Transverse colon (tissue), 4 donors: ENCODE measurements at regions not wholly inside any gene's neighbourhood (a gene's known extent, or its start where the extent isn't known, plus 50 kb on each side); places are given as distances from the start of the nearest gene placed in this dataset.

ENCODE experiments used
- DNase-seq: peaks from one replicate; pipeline ENCODE4 v3.0.0-alpha.2; 2019
- H3K27ac ChIP-seq, 4 donors: fragments of 200-600 bp; sonication (generic); 2 replicates each; pipeline ENCODE4 v1.5.1; 2016 to 2018; ENCODE audit warnings: inconsistent platforms in 4 of 4
- H3K27me3 ChIP-seq: fragments of 200-600 bp; sonication (generic); 2 replicates; pipeline ENCODE4 v1.5.1; 2017; ENCODE audit warnings: inconsistent platforms
- H3K36me3 ChIP-seq, 4 donors: fragments of 200-600 bp; sonication (generic); 2 replicates each; pipeline ENCODE4 v1.5.1; 2017 to 2019; ENCODE audit warnings: inconsistent platforms in 4 of 4
- H3K4me1 ChIP-seq, 4 donors: fragments of 200-600 bp; sonication (generic); 2 replicates each; pipeline ENCODE4 v1.5.1; 2017 to 2020; ENCODE audit warnings: inconsistent platforms in 4 of 4
- H3K4me3 ChIP-seq, 4 donors: fragments of 200-600 bp; sonication (generic); 1 replicate in 1 of 4; 2 replicates in 3 of 4; pipeline versions ENCODE4 v1.5.1 to v1.6.1; 2017 to 2019; ENCODE audit warnings: inconsistent platforms in 4 of 4
- H3K9me3 ChIP-seq, 2 donors: fragments of 200-600 bp; sonication (generic); 2 replicates each; pipeline ENCODE4 v1.5.1; 2017 to 2019; ENCODE audit warnings: inconsistent platforms in 2 of 2
- EP300 ChIP-seq: sonication (generic); formaldehyde crosslinking; IDR thresholded peaks from one replicate; pipeline ENCODE4 v1.6.1; 2017; ENCODE audit warnings: antibody characterized with exemption, low read depth
- POLR2A ChIP-seq: fragments of 450-650 bp; IDR thresholded peaks from one replicate; pipeline ENCODE4 v1.6.1; 2016; ENCODE audit warnings: antibody characterized with exemption, mild to moderate bottlenecking, moderate library complexity
- POLR2AphosphoS5 ChIP-seq, 3 donors: sonication (generic); formaldehyde crosslinking; IDR thresholded peaks; one replicate each; pipeline ENCODE4 v1.6.1; 2016; ENCODE audit warnings: antibody characterized with exemption in 3 of 3
- WGBS, 2 donors: methylation state at CpG; one replicate each; pipeline ENCODE4 v1.1.5; 2018; ENCODE audit warnings: low coverage in 1 of 2; 5-methylcytosine and 5-hydroxymethylcytosine counted together
- in situ Hi-C, 4 donors: fragments of 200-750 bp; cut with MboI; loops; one replicate each; pipeline versions ENCODE4 v1.15.0 to v1.15.1; 2017; ENCODE audit warnings: low sequenced_read_pairs in 3 of 4, low pct_ligation_motif_present in 1 of 4, low pct_unique_long_range_greater_than_20kb in 1 of 4
- intact Hi-C: fragments of 100-400 bp; cut with DNase I; formaldehyde crosslinking; loops from one replicate; pipeline ENCODE4 v1.15.1; 2023; ENCODE audit warnings: low total_unique reads
- TF ChIP-seq, protein P1 (sequence below), 5 experiments: fragments of 200-600 bp in 3 of 5; fragments of 450-650 bp in 2 of 5; sonication (generic) in 3 of 5; IDR thresholded peaks; 1 replicate in 2 of 5; 2 replicates in 3 of 5; pipeline ENCODE4 v1.5.1; 2016 to 2017; ENCODE audit warnings: antibody characterized with exemption in 5 of 5, inconsistent platforms in 3 of 5, mild to moderate bottlenecking in 2 of 5, moderate library complexity in 1 of 5

GRCh38 chr5:143573568-143574170 lies 170.2 kb upstream of the NR3C1 start:
- 73 to 100% methylated on average over 3 of the region's 3 CpGs for WGBS, 2 donors
- DNase-seq: no peak
- no peak overlapping the region for H3K27ac ChIP-seq

DNA sequence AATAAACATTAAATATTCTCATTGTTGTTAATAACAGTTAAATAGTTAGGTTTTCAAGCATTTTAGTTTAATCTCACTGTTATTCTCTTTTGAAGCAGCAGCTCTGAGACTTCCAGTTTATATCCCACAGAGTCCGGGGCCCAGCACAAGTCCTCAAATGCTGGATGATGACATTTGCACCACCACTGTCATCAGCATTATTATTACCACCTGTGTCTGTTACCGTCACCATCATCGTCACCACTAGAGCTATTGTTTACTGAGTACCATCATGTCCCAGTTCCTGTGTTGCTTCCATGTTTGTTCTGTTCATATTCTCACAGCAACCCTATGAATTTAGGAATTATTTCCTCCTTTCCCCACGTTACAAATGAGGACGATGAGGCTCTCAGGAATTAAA lies 169.2 kb upstream of the NR3C1 start:
- Histone ChIP-seq H3K27ac (no peak overlapping the region), H3K4me1 (peaks cover 0 to 5% (median 0%) of the 10 kb centered on the region in 4 donors), H3K36me3 (no peaks in the 10 kb centered on the region), H3K4me3 (no peak overlapping the region), H3K9me3 (no peaks in the 10 kb centered on the region), H3K27me3 (no peaks in the 10 kb centered on the region)
- intact Hi-C loops: no loop called here
- in situ Hi-C loops: no loop called here
- no peak for DNase-seq
- 84 to 96% methylated on average over 4 to 5 of the region's 5 CpGs for WGBS, 2 donors
- TF ChIP-seq, protein P1, sequence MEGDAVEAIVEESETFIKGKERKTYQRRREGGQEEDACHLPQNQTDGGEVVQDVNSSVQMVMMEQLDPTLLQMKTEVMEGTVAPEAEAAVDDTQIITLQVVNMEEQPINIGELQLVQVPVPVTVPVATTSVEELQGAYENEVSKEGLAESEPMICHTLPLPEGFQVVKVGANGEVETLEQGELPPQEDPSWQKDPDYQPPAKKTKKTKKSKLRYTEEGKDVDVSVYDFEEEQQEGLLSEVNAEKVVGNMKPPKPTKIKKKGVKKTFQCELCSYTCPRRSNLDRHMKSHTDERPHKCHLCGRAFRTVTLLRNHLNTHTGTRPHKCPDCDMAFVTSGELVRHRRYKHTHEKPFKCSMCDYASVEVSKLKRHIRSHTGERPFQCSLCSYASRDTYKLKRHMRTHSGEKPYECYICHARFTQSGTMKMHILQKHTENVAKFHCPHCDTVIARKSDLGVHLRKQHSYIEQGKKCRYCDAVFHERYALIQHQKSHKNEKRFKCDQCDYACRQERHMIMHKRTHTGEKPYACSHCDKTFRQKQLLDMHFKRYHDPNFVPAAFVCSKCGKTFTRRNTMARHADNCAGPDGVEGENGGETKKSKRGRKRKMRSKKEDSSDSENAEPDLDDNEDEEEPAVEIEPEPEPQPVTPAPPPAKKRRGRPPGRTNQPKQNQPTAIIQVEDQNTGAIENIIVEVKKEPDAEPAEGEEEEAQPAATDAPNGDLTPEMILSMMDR (IDR thresholded peaks at IDR 0.05): no peak
- TF ChIP-seq POLR2A: no peak
- TF ChIP-seq EP300: no peak
- no peak for TF ChIP-seq POLR2AphosphoS5 (IDR thresholded peaks at IDR 0.05)

More at GRCh38 chr5:143573568-143574170, 170.2 kb upstream of the NR3C1 start:
- Histone ChIP-seq H3K9me3 (no peaks in the 10 kb centered on the region), H3K4me1 (peaks cover 0 to 5% (median 0%) of the 10 kb centered on the region in 4 donors), H3K27me3 (no peaks in the 10 kb centered on the region), H3K4me3 (no peak overlapping the region), H3K36me3 (no peaks in the 10 kb centered on the region)
- intact Hi-C loops (no loop called here), in situ Hi-C loops (no loop called here)
- TF ChIP-seq POLR2A: no peak
- TF ChIP-seq POLR2AphosphoS5 (IDR thresholded peaks at IDR 0.05): no peak
- TF ChIP-seq, protein P1 (IDR thresholded peaks at IDR 0.05): no peak
- no peak for TF ChIP-seq EP300

DNA sequence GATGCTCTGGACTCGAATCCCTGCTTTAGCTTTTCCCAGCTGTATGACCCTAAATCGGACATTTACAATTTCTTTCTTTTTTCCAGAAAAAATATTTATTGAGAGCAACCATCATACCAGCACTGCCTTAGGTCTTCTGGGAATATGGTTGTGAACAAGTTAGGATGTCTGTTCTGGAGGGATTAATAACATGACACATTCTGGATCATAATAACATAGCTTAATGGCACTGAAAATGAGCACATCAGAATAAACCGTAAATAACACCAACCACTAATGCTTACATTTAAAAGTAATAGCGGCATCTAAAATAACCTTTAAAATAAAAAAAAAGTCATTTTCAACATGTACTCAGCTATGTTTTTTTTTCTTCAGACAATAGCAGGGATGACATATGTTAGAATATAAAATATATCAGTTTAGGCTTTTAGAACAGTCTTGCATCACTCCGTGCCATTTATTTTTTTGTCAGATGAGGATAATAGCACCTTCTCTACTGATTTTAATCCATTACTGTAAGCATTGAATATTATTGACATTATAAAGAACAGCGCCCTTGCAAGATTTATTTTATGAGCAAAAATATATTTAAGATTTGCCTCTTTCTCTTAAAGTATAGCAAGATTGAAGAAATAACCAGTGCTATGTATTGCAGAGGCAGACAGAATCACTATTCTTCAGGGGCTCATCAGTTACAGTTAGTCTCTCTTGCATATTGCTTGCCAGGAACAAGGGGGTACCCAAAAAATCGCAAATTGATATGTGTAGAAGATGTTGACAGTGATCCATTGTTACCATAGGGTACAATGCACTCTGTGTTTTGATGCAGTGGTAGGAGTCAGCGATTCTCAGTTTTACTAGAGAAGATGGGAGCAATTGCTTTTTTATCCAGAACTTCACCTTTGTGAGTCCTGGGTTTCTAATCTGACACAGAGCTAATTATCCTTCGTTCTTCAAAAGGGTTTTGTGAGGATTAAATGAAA lies 168.4 kb upstream of the NR3C1 start:
- in situ Hi-C loops (no loop called here), intact Hi-C loops (no loop called here)
- Histone ChIP-seq H3K27me3 (no peaks in the 10 kb centered on the region), H3K9me3 (no peaks in the 10 kb centered on the region), H3K36me3 (no peaks in the 10 kb centered on the region), H3K4me3 (no peak overlapping the region), H3K4me1 (peaks cover 0 to 5% (median 0%) of the 10 kb centered on the region in 4 donors), H3K27ac (no peak overlapping the region)
- DNase-seq: no peak
- TF ChIP-seq POLR2A (no peak), EP300 (no peak), POLR2AphosphoS5 (IDR thresholded peaks at IDR 0.05) (no peak)
- TF ChIP-seq, protein P1 (IDR thresholded peaks at IDR 0.05): no peak
- WGBS, 2 donors: 91 to 93% methylated on average over 6 to 9 of the region's 9 CpGs

GRCh38 chr5:143570989-143571388 lies 167.5 kb upstream of the NR3C1 start:
- Histone ChIP-seq H3K4me1 (peaks cover 0 to 3% (median 0%) of the 10 kb centered on the region in 4 donors), H3K27me3 (no peaks in the 10 kb centered on the region), H3K36me3 (no peaks in the 10 kb centered on the region), H3K9me3 (no peaks in the 10 kb centered on the region), H3K4me3 (no peak overlapping the region), H3K27ac (no peak overlapping the region)
- intact Hi-C loops (no loop called here), in situ Hi-C loops (no loop called here)
- 97 to 100% methylated on average over 2 to 4 of the region's 4 CpGs for whole genome bisulfite sequencing, 2 donors
- no peak for DNase-seq
- TF ChIP-seq, protein P1 (IDR thresholded peaks at IDR 0.05): no peak
